HG03565 (cell line): ENCODE measurements at regions not wholly inside any gene's neighbourhood (a gene's known extent, or its start where the extent isn't known, plus 50 kb on each side); places are given as distances from the start of the nearest gene placed in this dataset.
A peak's percentile ranks its signal among the peaks of the same experiment; 100 is the strongest.
"Not testable (repeated sequence)": the region's sequence is repeated elsewhere in the genome, so short reads cannot be mapped to it uniquely, and the experiment has no call there.

Experiments
- ATAC-seq: cut with Tn5 transposase; IDR thresholded peaks from one replicate; pipeline ENCODE4 v1.9.1; 2021; ENCODE audit warnings: mild to moderate bottlenecking, moderate library complexity; ENCODE audit not compliant: unreplicated experiment

DNA sequence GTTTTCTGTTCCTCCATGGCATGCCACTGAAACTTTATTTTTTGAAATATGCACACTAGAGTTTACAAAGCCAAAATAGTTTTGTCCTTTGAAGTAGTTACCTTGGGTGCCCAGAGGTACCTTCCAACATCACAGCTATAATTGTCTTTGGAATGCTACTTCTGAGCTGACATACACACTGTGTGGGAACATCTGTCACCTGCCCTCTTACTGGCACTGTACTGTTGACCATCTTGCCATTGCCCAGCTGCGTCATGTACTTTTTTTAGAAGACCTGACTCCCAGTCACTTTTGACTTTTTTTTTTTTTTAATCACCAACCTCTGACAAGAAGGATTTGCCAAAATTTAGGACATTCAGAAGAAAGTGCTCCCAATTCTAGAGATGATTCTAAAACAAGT, 200.5 kb upstream of the CXorf66 start:
- ATAC-seq = no peak

DNA sequence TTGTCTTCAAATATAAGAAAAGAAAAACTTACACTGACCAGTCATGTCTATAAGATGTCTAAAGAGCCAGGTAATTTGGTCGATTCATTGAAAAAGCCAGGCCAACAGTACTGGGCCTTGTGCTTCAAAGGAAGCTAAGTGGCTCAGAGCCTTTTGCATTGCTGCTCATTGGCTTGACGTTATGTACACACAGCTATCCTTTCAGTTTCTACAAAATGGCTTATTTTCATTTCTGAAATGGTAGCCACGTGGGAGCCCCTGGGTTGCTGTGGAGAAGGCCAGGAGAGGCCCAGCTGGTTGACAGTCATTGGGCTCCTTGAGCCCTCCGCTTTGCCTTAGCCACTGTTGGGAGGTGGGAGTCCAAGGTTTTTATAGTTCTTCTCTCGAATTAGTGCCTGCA, 199.1 kb upstream of the CXorf66 start:
- ATAC-seq = no peak

DNA sequence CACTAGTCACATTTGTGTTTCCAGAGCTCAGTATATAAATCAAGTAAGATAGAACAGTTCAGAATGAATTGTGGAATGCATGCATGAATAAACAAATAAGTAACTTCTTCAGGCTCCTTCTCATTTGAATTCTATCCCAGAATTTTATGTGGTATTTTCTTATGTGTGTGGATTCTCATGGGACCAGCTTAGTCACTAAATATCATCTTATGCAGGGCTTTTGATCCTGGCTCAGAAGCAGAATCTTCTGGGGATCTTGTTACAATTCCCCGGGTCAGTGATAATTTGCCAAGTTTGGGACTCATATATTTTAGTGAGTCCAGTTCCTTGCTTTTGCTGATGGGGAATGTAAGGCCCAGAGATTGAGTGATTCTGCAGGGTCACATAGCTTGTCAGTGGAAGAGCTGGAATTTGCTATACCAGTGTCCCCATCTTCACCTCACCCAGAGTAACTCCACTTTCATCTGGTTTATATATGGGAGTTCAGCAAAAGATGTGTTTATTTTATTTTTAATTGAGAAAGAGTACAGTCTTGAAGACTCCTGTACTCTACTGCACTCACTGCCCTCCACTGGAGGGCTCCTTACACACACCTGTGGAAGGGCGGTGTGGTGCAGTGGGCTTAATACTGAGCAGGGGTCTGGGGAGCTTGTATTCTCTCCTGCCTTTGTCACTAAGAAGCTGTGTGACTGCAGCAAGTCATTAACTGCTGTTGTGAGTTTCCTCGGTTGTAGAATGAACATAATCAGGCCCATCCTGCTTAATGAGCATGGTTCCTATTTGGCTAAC, 198.2 kb upstream of the CXorf66 start:
- no peak for ATAC-seq

DNA sequence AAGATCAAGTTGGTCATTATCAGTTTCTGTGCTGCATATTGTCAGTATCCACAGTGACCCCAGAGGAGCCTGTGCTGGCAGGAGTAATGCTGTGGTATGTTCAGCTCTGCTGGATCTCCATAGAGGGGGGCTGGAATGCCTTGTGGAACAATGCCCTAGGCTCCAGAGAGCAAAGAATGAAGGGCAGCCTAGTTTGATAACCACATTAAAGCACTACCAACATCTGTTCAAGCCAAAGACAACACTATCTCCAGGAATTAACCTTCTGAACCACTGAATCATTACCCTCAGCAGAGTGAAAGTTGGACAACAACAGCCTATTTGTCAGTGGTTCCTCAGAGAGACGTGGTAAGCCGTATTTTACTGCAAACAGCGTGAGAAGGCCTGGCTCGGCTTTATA, 192.3 kb upstream of the CXorf66 start:
- ATAC-seq = no peak

DNA sequence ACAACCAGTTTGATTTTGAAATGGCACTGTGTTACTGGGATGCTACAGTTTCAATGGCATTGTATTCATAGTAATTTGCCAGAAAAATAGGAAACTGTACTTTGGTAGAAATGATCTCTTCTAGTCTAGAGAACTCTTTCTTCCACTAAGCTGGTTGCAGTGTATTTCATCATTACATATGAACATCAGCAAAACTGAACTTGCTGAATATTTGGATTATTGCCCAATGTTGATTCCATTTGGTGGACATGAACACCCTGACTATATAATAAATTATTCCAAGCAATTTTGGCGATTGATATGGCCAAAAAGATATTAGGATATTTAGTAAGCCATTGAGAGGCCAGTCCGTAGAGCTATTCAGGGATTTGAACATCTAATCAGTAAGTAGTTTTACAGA, 191.8 kb upstream of the CXorf66 start:
- no peak for ATAC-seq

DNA sequence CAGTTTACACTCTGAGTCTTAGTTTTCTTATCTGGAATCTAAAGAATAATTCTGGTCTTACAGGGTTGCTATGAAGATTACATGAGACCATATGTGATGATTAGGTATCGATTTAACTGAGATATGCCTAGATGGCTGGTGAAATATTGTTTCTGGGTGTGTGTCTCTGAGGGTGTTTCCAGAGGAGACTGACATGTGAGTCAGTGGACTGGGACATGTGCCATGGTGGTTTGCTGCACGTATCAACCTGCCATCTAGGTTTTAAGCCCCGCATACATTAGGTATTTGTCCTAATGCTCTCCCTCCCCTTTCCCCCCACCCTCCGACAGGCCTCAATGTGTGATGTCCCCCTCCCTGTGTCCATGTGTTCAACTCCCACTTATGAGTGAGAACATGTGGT, 186.0 kb upstream of the CXorf66 start:
- ATAC-seq = no peak

DNA sequence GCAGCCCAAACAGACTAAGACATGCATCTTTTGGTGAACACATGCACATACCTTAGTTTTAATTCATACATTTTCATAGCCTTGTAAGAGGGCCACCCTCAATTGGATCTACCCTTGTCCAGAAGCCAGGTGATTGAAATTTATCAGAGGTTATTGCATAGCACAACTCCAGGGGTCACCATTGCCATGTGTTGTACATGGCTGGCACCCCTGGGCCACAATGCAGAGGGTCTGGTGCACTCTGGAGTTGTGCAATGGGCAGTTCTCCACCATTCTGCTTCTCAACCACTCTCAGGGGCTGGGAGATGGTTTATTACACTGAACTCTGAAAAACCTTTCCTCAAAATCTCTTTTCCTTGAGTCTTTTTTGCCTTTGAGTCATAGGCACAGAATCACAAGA, 184.4 kb upstream of the CXorf66 start:
- ATAC-seq = no peak

DNA sequence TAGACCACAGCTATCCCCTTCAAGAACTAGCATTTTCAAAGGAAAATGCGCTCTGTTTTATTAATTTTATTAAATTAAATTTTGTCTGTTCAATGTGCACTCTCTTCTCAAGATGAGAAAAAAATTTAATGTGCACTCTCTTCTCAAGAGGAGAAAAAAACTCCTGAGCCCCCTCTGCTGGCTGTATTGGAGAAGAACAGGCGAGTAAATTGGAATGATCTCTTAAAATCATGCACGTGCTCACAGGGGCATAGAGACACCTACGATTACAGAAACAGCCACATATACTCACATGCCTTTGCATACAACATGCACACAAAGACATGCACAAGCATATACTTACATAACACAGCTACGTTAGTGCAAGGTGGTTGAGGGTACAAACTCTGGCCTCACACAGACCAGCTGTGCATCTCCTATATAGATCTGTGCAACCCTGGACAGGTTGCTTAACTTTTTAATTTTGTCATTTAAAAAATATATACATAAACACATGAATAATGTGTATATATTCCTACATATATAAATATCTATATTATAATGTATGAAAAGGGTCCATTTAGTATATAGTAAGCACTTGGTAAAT, 176.2 kb upstream of the CXorf66 start:
- ATAC-seq = peak; percentile 68

DNA sequence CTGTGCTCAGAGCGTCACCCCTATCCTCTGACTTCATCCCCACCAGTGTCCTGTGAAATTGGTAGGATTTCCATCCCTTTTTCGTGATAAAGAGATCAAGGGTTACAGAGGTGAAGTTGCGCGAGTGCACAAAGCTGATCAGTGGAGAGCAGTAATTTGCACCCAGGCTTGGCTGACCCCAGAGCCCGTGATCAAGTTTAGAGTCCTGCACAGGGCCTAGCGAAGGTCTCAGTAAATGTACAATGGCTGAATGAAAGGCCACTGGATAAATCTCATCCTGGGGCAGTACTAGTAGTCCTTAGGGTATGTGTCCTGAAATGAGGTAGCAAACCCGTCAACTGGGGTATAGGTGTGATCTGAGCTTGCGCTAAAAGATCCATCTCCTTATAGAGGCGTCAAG, 173.2 kb upstream of the CXorf66 start:
- ATAC-seq = not testable (repeated sequence)

DNA sequence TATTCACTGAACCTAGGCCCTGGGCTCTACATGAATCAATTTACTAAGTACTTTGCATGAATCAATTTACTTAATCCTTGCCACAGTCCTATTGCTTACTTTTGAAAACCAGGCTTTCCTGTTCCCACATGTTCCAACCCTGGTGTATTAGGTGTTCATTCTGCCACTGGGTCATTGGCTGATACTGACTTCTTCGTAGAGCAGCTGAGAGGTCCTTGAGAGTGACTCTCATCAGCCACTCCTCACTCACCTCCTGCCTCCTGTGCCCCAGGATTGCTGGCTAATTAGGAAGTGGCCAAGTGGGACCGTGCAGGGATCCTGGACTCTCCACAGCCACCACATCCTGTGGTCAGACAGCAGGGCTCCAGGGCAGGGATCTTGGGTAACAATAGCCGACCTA, 172.7 kb upstream of the CXorf66 start:
- ATAC-seq = not testable (repeated sequence)

DNA sequence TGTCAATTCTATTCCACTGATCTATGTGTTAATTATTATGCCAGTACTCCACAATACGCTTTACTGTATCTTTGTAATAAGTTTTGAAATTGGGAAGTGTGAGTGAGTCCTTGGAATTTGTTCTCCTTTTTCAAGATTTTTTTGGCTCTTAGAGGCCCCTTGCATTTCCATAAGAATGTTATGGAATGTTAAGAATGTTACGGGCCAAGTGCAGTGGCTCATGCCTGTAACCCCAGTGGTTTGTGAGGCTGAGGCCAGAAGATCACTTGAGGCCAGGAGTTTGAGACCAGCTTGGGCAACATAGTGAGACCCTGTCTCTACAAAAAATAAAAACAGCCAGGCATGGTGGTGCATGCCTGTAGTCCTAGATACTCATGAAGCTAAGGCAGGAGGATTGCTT, 167.6 kb upstream of the CXorf66 start:
- ATAC-seq = no peak

DNA sequence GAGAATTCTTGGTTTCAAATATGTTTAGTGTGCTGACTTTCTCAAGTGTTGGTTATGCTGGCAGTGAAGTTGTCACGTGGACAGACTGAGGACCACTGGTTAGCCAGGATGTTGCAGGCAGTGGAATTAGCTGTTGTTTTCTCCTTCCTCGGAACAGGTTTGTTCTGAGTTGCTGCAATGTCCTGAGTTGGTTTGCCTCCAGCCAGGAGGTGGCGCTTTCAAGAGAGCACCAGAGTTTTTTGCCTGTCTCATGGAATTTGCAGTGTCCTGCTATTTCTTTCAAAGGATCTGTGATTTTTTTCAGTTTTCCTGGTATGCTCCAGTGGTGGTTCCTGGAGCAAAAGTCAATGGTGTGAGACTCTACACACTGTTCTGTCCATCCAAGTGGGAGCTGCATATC, 158.1 kb upstream of the CXorf66 start:
- no peak for ATAC-seq

DNA sequence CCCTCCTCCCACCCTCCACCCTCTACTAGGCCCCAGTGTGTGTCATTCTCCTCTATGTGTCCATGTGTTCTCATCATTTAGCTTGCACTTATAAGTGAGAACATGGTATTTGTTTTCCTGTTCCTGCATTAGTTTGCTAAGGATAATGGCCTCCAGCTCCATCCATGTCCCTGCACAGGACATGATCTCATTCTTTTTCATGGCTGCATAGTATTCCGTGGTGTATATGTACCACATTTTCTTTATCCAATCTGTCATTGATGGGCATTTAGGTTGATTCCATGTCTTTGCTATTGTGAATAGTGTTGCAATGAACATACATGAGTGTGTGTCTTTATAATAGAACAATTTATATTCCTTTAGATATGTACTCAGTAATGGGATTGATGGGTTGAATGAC, 148.7 kb upstream of the CXorf66 start:
- ATAC-seq = not testable (repeated sequence)

DNA sequence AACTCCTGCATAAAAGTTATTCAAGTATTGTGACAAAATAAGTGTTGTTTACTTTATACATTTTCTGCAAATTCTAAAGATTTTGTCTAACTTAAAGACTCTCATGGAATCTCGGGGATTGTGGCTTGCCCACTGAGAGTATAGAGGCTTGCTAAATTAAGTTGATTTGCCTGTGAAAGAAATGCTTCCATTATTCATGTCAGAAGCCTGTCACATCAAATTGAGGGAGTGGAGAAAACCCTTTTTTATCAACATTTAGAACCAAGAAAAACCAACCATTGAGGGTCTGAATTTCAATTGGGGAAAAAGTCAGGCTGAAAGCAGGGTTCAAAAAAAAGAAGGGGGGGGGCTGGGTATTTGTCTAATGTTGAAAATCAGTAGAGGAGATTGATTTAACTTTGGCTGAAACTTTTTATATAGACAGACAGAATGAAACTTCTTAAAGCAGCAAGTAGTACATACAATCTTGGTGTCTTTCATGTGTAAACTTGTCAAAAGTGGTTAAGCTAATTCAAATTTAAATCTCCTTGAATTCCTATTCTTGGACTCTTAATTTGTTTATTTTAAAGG, 144.8 kb upstream of the CXorf66 start:
- no peak for ATAC-seq

DNA sequence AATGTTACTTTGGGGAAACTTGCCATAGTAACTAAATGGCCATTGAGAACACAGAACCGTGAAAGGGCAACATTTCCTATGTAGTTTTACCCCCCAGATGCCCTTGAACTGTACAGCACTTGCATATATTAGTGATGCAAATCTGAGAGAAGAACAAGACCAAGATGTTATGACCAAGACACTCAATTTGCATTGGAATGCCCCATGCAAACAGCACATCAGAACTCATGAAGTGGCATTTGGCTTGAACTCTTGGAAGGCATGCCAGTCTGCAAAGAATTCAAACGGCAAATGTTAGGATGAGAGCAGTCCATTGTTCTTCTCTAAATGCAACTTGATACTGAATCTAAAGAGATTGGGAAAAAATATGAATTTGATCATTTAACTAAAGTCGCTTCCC, 139.4 kb upstream of the CXorf66 start:
- no peak for ATAC-seq

DNA sequence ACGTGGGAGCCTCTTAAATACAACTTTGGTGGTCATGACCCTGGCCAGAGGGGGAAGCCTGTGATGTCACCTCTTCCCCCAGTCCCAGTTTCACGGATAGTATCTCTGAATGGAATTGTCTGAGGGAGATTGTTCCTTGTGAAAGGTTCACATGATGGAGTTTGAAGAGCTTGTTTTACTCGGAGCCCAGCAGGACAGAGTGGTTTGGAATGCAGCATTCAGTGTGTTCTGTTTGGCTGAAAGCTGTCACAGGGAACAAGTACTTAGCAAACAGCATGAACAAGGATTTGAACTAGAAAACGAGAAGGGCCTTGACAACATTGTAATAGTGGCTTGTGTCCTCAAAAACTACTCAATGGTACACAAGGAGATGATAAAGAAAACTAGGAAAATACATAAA, 133.9 kb upstream of the CXorf66 start:
- no peak for ATAC-seq

DNA sequence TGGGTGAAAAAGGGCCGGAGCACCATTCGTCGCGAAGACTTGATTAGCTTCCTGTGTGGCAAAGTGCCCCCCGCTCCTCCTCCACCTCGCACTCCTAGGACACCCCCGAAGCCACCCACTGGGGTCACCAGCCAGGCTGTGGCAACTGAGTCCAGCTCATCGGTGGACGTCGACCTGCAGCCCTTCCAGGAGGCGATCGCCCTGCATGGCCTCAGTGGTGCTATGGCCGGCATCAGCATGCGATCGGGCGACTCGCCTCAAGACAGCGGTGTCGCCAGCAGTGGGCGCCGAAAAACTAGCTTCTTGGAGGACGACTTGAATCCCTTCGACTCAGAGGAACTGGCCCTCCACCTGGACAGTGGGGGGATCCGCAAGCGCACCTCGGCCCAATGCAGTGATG, 126.8 kb upstream of the CXorf66 start:
- ATAC-seq = no peak

DNA sequence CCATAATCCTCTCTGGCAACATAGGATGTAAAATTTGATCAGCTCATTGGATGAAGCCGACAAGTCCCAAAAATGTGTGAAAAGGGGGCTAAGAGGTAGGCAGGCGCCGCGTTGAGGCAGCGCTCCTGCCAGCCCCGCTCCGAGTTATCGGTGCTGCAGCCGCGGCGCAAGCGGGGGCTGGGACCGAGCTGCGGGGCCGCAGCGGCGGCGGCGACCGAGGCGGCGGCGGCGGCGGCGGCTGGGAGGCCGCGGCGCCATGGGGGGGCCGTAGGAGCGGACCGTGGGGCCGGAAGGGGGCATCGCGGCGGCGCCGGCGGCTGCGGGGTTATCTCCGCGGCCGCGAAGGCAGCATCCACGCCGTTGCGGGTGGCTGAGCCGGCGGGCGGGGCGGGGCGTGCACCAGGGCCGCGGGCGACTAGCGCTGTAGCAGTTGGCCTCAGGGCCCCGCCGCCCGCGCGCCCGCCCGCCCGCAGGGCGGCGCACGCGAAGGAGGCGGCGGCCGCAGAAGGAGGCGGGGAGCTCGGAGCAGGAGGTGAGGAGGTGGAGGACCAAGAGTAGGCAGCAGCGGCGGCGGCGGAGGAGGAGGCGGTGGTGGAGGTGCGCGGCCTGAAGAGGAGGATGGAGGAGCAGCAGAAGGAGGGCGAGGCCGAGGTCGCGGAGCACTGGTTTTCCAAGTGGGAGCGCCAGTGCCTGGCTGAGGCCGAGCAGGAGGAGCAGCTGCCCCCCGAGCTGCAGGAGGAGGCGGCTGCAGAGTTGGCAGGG, 126.0 kb upstream of the CXorf66 start:
- no peak for ATAC-seq

DNA sequence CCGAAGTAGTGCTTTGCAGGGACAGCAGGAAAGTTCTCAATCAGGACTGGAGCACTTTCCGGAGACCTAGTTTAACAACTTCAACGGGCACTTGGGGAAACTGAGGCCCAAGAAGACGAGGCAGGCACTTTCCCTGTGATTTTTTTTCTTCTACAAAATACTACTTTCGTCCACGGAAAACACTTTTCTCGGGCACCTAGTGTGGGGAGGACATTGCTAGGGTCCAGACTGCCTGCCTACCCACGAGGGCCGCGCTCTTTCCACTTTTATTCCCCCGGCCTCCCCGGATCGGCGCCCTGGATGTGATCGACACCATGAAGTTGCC, 125.4 kb upstream of the CXorf66 start:
- no peak for ATAC-seq

DNA sequence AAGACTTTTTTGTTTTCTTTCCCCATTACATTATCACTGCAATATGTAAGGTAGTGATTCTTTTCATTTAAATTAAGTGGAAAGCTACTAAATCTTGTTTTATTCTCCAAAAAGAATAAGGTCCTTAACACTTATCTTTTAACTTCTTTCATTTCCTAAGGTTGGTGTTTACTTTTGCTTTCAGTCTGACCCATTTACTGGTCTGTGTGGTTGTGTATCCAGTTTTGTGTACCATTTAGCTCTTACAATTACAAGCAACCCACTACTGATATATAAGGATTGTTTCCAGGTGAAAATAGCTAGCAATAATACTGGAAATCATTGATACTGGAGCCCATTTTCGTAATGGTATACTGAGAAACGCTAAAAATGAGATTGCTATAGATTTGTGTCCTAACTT, 123.1 kb upstream of the CXorf66 start:
- ATAC-seq = no peak

DNA sequence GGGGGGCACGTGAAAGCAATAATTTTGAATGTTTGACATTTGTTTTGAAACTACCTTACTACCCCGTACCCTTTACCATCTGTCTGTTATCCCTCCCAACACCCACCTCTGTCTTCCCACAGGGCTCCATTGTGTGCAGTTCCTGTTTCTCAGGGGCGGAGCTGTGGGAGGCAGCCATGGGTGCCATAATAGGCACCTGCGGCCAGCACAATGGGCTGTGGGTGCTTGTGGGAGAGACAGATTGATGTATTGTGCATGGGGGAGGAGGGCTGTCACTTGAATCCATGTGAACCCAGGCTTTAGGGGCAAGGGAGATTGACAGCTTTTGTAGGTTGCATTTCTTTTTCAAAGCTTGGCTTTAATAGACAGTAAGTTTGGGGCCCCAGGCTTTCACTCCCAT, 122.6 kb upstream of the CXorf66 start:
- no peak for ATAC-seq

DNA sequence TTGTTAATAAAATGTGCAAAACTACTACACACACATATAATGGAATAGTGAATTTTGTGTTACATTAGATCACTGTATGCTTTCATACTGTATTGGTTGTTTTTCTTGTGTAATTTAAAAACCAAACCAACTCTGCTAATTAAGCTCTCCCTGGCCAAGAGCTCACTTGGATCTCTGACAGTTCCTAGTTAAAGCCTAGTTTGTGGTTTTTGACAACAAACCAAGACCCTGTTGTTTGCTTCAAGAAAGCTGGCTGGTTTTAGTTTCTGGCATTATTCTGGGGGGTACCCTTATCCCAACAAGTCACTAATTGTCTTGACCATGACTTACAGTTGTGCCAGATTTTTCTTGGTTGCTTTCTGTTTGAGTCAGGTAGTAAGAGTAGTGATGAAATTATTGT, 121.4 kb upstream of the CXorf66 start:
- ATAC-seq = no peak
